ENCODE measurements at regions not wholly inside any gene's neighbourhood (a gene's known extent, or its start where the extent isn't known, plus 50 kb on each side); places are given as distances from the start of the nearest gene placed in this dataset.
"Not testable (repeated sequence)": the region's sequence is repeated elsewhere in the genome, so short reads cannot be mapped to it uniquely, and the experiment has no call there.

DNA sequence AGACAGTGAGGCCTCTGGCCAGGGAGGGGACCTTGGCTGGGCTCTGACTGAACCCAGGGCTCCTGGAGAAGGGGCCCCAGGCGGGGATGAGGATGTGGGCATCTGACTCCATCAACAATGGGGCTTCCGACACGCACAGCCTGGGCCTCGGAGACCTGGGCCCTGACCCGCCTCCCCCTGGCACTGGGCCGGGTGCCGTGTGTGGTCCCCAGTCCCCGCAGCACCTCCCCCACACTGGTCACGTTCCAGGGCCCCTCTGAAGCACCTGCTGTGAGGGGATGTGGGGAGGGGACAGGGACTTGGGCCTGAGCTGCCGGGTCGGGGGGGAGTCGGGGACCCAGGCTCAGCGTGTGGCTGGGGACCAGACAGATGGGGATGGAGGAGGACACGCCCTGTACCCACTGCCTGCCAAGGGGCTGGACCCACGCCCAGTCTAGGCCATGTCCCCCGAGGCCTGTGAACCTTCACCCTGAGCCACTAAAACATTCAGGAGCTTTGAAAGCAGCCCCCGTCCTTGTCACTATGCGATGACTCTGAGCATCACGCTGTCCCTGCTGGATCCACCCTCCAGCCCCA is 165.8 kb downstream of the TMEM121 start:
- not testable (repeated sequence) for DNase-seq (ENCODE audit: low read depth, low spot score)

DNA sequence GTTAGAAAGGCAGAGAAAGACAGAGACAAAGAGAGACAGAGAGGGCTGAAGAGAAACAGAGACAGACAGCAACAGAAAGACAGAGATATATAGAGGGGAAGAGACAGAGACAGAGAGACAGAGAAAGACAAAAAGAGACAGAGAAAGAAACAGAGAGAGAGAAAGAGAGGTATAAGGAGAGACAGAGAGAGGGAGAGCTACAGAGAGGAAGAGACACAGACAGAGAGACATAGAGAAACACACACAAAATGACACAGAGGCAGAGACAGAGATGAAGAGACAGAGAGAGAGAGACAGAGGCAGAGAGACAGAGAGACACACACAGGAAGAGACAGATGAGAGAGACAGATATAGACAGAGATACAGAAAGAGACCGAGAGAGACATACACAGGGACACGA is 168.6 kb downstream of the TMEM121 start:
- DNase-seq (ENCODE audit: low read depth, low spot score), result no peak

DNA sequence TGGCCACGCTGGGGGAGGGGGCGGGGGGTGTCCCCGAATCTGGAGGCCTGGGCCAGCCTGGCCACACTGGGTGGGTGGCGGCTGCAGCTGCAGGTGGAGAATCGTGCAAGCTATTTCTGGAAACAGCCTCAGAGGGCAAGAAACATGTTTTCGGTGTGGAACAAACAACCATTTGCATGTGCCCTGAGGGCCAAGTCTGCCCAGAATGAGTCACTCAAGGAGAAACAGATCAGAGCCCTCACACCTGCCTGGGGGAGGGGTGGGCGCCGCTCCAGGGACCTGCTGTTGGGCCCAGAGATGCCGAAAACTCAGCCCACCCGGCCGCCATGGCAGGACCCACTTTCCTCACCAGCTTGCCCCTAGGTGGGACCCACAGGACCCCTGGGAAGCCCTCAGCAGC is 170.0 kb downstream of the TMEM121 start:
- DNase-seq (ENCODE audit: low read depth, low spot score), result not testable (repeated sequence)

DNA sequence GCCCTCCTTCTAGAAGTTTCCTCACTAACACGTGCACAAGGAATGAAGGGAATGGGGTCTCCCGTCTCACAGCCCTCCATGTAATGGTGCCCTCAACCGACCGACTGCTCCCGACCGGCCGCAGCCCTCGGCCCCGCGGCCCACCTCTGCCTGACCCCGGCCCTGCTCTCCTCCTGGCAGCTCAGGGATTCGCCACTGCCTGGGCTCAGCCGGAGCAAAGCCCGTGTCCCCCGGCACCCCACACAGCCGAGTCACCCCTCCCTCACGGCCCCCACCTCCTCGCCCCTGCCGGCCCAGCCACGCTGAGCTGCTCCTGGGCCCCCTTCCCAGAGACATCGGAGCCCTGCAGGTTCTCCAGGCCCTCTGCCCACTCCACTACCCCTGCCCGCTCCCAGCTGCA is 171.0 kb downstream of the TMEM121 start:
- DNase-seq (ENCODE audit: low read depth, low spot score), result not testable (repeated sequence)

DNA sequence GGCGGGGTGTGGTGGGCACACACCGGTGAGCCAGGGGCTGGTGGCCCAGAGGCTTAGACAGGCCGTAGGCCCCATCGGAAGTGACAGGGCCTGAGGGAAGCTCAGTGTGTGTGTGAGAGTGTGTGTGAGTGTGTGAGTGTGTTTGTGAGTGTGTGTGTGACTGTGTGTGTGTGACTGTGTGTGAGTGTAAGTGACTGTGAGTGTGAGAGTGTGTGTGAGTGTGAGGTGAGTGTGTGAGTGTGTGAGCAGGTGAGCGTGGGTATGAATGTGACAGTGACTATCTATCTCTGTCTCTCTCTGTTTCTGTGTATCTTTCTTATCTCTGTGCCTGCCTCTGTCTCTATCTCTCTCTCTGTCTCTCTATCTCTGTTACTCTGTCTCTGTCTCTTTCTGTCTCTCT is 171.6 kb downstream of the TMEM121 start:
- not testable (repeated sequence) for DNase-seq (ENCODE audit: low read depth, low spot score)

DNA sequence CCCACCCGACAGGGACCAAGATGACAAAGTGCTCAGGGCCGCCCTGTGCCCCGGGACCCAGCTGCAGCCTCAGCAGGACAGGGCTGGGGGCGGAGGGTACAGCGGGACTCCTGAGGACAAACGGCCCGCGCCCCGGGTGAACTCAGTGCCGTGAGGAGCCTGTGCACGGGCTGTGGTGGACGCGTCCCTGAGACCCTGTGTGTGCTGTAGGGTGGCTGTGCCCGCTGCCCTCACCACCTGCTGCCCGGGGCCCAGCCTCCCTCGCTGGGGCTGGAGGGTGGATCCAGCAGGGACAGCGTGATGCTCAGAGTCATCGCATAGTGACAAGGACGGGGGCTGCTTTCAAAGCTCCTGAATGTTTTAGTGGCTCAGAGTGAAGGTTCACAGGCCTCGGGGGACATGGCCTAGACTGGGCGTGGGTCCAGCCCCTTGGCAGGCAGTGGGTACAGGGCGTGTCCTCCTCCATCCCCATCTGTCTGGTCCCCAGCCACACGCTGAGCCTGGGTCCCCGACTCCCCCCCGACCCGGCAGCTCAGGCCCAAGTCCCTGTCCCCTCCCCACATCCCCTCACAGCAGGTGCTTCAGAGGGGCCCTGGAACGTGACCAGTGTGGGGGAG is 172.7 kb downstream of the TMEM121 start:
- not testable (repeated sequence) for DNase-seq (ENCODE audit: low read depth, low spot score)

DNA sequence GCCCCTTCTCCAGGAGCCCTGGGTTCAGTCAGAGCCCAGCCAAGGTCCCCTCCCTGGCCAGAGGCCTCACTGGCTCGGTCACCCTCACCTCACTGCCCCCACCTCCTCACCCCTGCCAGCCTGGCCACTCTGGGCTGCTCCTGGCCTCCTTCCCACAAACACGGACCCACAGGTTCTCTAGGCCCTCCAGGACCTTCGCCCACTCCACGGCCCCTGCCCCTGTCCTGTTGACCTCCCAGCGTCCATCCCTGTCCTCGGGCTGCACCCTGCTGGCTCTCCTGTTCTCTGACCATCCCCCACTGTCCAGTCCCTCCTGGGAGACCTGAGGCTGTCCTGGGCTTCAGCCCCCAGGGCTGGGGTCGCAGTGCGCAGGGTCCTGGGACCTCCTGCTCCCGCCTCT is 173.3 kb downstream of the TMEM121 start:
- not testable (repeated sequence) for DNase-seq (ENCODE audit: low read depth, low spot score)

DNA sequence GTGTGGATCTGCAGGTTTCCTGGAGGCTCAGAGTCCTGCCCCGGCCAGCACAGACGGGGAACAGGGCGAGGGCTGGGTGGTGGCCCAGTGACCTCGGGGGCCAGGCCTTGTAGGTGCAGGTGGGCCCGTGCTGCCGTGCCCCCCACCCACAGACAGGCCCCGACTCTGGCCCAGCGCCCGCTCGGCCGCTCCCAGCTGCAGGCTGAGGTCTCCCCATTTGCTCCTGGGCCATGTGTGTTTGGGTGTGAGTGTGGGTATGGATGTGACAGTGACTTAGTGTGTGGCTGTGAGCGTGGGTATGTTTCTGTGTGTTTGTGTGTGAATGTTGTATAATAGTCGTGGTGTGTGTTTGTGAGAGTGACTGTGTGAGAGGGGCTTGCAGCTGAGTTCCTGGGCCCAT is 173.8 kb downstream of the TMEM121 start:
- DNase-seq (ENCODE audit: low read depth, low spot score), result not testable (repeated sequence)

DNA sequence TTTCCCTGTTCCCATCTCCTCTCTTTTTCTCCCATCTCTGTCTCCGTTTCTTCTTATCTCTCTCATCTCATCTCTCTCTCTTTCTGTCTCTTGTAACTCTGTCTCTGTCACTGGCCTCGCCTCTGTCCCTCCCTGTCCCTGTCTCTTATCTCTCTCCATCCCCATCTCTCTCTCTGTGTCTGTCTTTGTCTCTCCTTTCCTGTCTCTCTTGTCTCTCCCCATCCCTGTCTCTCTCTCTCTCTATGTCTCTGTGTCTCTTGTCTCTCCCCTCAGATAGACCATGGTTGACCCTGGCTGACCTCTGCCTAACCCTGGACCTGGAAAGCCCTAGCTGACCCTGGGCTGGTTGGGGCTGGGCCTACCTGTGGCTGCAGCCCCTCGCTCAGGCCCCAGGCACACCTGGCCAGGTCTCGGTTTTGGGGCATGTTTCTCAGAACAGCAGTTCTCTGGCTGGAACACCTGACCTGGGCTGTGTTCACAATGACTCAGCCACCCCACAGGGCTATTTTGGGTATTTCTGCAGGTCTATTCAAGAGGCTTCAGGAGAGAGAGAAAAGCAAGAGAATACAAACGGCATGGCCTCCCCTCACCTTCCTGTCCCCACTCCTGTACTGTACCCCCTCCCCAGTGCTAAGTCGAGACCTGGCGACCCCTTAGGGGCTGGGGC is 174.4 kb downstream of the TMEM121 start:
- DNase-seq (ENCODE audit: low read depth, low spot score), result no peak

DNA sequence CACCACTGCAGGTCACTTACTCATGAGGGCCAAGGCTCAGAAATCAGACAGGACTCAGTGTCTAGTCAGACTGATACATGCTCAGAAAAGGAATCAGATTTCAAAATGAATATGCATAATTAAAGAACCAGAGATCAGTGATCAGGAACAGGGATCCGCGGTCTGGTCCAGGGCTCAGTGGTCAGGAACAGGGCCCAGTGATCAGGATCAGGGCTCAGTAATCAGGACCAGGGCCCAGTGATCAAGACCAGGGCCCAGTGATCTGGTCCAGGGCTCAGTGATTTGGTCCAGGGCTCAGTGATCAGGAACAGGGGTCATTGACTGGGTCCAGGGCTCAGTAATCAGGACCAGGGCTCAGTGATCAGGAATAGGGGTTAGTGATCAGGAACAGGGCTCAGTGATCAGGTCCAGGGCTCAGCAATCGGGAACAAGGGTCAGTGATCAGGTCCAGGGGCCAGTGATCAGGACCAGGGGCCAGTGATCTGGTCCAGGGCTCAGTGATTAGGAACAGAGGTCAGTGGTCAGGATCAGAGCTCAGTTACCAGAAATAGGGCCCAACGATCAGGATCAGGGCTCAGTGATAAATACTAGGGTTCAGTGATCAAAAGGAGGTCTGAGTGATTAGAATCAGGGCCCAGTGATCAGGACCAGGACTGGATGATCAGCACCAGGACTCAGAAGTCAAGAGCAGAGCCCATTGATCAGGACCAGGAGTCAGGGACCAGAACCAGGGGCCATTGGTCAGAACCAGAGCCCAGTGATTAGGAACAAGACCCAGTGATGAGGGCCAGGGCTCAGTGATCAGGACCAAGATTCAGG is 175.3 kb downstream of the TMEM121 start:
- DNase-seq (ENCODE audit: low read depth, low spot score), result no peak

DNA sequence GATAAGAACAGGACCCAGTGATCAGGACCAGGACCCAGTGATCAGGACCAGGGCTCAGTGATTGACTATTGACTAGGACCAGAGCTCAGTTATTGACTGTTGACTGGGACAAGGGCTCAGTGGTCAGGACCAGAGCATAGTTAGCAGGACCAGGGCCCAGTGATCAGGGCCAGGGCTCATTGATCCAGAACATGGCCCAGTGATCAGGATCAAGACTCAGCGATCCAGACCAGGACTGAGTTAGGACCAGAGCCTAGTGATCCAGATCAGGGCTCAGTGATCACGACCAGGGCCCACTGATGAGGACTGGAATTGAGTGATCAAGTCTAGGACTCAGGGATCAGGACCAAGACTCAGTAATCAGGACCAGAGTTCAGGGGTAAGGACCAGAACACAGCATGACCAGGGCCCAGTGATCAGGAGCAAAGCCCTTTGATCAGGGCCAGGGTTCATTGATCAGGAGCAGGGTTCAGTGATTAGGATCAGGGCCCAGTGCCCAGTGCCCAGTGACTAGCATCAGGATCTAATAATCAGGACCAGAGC is 176.0 kb downstream of the TMEM121 start:
- DNase-seq (ENCODE audit: low read depth, low spot score), result no peak

DNA sequence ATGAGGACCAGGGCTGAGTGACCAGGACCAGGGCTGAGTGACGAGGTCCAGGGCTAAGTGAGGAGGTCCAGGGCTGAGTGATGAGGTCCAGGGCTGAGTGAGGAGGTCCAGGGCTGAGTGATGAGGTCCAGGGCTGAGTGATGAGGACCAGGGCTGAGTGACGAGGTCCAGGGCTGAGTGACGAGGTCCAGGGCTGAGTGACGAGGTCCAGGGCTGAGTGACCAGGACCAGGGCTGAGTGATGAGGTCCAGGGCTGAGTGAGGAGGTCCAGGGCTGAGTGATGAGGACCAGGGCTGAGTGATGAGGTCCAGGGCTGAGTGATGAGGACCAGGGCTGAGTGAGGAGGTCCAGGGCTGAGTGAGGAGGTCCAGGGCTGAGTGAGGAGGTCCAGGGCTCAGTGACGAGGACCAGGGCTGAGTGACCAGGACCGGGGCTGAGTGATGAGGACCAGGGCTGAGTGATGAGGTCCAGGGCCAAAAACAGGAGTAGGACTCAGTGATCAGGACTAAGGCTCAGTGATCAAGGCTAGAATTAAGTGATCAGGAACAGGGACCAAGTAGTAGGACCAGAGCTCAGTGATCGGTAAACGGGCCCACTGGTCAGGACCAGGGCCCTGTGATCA is 176.8 kb downstream of the TMEM121 start:
- not testable (repeated sequence) for DNase-seq (ENCODE audit: low read depth, low spot score)

DNA sequence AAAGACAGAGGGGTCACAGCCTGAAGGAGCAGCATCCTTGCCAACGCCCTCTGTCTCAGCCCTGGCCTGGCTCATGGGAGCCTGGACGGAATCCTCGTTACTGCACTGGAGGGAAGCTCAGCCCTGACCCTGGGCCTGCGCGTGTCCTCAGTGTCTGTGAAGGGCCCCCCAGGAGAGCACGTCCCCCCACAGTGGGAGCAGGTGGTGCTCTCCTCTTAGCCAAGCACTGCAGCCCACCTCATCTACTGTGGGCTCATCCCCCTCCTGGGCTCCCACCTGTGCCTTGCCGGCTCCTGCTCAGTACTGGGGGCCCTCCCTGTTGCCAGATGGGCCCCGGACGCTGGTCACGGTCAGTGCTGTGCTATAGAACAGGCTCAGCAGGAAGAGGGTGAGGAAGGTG is 177.7 kb downstream of the TMEM121 start:
- not testable (repeated sequence) for DNase-seq (ENCODE audit: low read depth, low spot score)

DNA sequence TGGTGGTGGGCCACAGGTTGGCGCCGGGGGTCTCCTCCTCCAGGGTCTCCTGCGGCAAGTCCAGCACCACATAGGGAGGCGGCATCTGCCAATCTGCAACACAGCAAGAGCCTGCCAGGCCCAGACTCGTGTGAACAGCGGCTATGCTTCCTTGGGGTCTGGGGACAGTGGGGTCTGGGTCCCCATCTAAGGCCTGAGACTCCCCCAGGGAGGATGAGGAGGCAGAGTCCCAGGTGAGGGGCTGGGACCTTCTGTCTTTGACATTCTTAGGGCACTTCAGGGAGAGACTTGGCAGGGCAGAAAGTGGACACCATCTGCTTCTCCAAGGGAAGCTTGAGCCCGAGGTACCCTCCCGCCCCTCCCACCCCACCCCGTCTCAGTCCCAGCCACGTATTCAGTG is 178.1 kb downstream of the TMEM121 start:
- DNase-seq (ENCODE audit: low read depth, low spot score), result not testable (repeated sequence)

DNA sequence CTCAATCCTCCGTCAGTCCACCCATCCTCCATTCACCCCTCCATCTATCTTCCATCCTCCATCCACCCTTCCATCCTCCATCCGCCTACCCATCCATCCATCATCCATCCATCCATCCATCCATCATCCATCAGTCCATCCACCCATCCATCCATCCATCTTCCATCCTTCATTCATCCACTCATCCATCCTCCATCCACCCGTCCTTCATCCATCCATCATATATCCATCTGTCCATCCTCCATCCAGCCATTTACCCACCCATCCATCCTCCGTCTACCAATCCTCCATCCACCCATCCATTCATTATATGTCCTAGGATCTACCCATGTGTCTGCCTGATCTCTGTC is 179.1 kb downstream of the TMEM121 start:
- DNase-seq (ENCODE audit: low read depth, low spot score), result not testable (repeated sequence)

DNA sequence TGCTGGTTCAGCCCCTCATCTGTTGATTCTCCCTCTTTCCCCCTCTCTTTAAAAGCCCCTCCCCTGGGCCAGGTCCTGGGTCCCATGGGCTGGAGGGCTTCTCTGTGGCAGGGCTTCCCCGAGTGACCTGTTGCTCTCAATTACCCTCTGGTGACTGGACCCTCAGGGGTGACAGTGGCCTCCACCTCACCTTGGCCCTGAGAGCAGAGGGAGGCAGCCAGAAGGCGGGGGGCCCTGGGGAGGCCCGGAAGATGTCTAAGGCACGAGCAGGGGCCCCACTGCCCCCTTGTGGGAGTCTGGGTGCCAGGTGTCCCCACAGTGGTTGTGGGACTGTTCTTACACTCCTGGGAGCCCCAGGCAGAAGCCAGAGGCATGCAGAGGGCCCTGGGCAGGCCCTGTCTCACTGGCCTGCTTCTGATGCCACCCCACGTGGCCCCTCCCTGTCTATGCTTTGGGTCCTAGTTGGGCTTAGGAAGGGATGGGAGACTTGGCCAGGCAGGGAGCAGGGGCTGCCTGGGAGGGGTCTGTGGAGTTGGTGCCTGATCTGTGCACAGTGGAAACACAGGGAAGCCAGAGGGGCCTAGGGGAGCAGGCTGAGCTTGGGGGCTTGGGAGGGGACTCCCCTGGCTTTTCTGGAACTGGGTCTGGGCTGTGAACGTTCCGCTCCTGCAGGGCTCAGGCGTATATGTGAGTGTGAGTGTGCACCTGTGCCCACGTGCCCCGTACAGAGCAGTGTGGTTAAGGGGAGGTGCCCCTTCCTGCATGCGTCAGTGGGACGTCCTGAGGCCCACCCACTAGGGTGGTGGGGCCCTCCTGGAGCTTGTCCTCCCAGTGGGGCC is 179.7 kb downstream of the TMEM121 start:
- DNase-seq (ENCODE audit: low read depth, low spot score), result not testable (repeated sequence)

DNA sequence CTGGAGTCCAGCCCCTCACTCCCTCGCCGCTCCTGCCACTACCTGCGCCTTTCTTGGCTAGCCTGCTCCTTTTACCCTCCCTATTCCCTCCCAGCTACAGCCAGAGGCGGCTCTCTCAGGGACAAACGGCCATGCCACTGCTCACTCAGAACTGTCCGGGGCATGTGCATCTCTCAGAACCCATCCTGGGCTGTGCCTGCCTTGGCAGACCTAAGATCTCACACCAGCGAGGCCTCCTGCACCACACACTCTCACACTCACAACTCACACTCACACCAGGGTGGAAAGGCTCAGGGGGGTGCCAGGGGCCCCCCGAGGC is 180.3 kb downstream of the TMEM121 start:
- not testable (repeated sequence) for DNase-seq (ENCODE audit: low read depth, low spot score)

DNA sequence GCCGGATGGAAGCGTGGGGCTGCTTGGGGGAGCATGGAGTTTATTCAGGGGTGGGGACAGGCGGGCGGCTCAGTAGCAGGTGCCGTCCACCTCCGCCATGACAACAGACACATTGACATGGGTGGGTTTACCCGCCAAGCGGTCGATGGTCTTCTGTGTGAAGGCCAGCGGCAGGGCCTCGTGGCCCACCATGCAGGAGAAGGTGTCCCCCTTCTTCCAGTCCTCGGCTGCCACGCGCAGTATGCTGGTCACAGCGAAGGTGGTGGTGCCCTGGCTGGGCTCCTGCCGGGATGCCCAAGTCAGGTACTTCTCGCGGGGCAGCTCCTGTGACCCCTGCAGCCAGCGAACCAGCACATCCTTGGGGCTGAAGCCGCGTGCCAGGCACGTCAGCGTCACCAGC is 180.7 kb downstream of the TMEM121 start:
- not testable (repeated sequence) for DNase-seq (ENCODE audit: low read depth, low spot score)

DNA sequence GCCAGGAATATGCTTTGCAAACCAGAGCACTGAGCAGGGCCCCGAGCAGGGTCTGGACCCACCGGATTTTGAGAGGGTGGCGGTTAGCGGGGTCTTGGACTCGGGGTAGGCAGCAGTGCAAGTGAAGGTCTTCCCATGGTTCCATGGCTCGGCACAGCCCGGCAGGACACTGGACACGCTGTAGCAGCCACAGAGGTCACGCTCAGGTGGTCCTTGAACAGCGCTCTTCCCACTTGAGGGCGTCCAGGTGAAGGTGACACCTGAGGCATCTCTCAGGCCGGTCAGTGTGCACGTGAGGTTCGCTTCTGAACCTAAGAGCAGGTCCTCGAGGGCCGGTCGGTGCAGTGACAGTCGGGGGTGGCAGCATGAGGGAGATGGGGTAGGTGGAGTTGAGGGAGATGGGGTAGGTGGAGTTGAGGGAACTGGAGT is 181.4 kb downstream of the TMEM121 start:
- DNase-seq (ENCODE audit: low read depth, low spot score), result not testable (repeated sequence)

DNA sequence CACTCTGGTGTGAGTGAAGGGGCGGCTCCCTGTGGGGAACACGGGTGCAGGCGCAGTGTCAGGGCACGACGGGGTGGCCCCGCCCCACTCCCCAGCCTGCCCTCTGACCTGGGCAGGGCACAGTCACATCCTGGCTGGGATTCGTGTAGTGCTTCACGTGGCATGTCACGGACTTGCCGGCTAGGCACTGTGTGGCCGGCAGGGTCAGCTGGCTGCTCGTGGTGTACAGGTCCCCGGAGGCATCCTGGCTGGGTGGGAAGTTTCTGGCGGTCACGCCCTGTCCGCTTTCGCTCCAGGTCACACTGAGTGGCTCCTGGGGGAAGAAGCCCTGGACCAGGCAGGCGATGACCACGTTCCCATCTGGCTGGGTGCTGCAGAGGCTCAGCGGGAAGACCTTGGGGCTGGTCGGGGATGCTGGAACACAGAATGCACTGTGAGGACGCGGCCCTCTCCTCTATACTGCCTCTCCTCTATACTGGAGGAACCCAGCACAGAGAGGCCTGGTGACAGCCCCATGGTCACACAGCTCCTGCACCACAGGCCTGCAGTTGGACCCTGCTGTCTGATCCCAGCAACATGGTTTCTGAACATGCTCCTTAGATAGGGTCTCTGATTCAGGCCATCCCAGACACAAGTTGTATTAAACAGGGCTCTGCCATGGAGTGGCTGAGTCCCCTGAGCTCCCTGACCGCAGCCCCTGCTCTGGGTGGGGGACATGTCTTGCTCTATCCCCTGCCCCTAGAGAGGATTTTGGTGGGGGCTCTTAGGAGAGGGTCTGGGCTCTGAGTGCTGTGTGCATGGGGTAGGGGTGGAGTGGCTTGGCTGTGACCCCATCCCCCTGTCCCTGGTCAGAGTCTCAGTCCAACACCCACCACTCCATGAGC is 182.1 kb downstream of the TMEM121 start:
- DNase-seq (ENCODE audit: low read depth, low spot score), result not testable (repeated sequence)

Data from astrocyte of the hippocampus (primary cell).